CD4-positive, alpha-beta T cell (primary cell): ENCODE measurements at regions not wholly inside any gene's neighbourhood (a gene's known extent, or its start where the extent isn't known, plus 50 kb on each side); places are given as distances from the start of the nearest gene placed in this dataset.
A peak's percentile ranks its signal among the peaks of the same experiment; 100 is the strongest.

Experiments used
- ATAC-seq: fragments of 200-7000 bp; cut with Tn5 transposase; one replicate; pipeline ENCODE4 v1.10.0; 2022; ENCODE audit warnings: mild to moderate bottlenecking; ENCODE audit not compliant: poor library complexity
- CTCF ChIA-PET: fragments of 350-600 bp; sonication (Branson Sonifier 250); formaldehyde crosslinking; loops from one replicate; lab custom pipeline; 2021; ENCODE audit warnings: antibody characterized with exemption, inconsistent platforms; lab: Charles Lee
- POLR2A ChIA-PET: fragments of 350-600 bp; sonication (Branson Sonifier 250); formaldehyde crosslinking; loops from one replicate; lab custom pipeline; 2021; ENCODE audit warnings: antibody characterized with exemption, inconsistent platforms; lab: Charles Lee
- DNase-seq, 14 experiments: peaks; one replicate each; pipeline ENCODE4 v3.0.0-alpha.2; 2013 to 2020; ENCODE audit warnings: mixed read lengths in 2 of 14
- H3K27ac ChIP-seq, 2 donors: one replicate each; pipeline versions ENCODE4 v1.5.1 to v1.7.0; 2013; ENCODE audit warnings: low read length in 2 of 2, low read depth in 1 of 2, mild to moderate bottlenecking in 1 of 2
- H3K27me3 ChIP-seq, 2 experiments: 1 replicate in 1 of 2; 2 replicates in 1 of 2; pipeline versions ENCODE4 v1.6.1 to v1.7.0; 2013; ENCODE audit warnings: low read length in 2 of 2, control low read depth in 1 of 2, mild to moderate bottlenecking in 1 of 2, moderate library complexity in 1 of 2; ENCODE audit not compliant: insufficient read depth in 2 of 2, control insufficient read depth in 1 of 2
- H3K36me3 ChIP-seq: one replicate; pipeline ENCODE4 v1.6.1; 2013; ENCODE audit warnings: low read length, control low read depth; ENCODE audit not compliant: insufficient read depth
- H3K4me1 ChIP-seq: one replicate; pipeline ENCODE4 v1.6.1; 2013; ENCODE audit warnings: low read length, control low read depth; ENCODE audit not compliant: insufficient read depth
- H3K4me3 ChIP-seq: one replicate; pipeline ENCODE4 v1.5.1; 2013; ENCODE audit warnings: mild to moderate bottlenecking, low read length, moderate library complexity
- H3K9me3 ChIP-seq, 2 experiments: 1 replicate in 1 of 2; 2 replicates in 1 of 2; pipeline versions ENCODE4 v1.6.1 to v1.7.0; 2013; ENCODE audit warnings: low read length in 2 of 2, mild to moderate bottlenecking in 2 of 2, control low read depth in 1 of 2, moderate library complexity in 1 of 2; ENCODE audit not compliant: control insufficient read depth in 1 of 2, insufficient read depth in 1 of 2
- H3K27ac Mint-ChIP-seq: one replicate; pipeline ENCODE4 v1.8.0; 2020; ENCODE audit warnings: mixed read lengths
- H3K27me3 Mint-ChIP-seq: one replicate; pipeline ENCODE4 v1.8.0; 2021; ENCODE audit warnings: mixed read lengths
- H3K36me3 Mint-ChIP-seq: one replicate; pipeline ENCODE4 v1.8.0; 2021; ENCODE audit warnings: low read depth, mixed read lengths
- H3K4me1 Mint-ChIP-seq: one replicate; pipeline ENCODE4 v1.8.0; 2021; ENCODE audit warnings: low read depth, mixed read lengths
- H3K4me3 Mint-ChIP-seq: one replicate; pipeline ENCODE4 v1.8.0; 2020; ENCODE audit warnings: mild to moderate bottlenecking, mixed read lengths
- H3K9me3 Mint-ChIP-seq: one replicate; pipeline ENCODE4 v1.8.0; 2020; ENCODE audit warnings: mixed read lengths
- CTCF ChIP-seq: fragments of 200-600 bp; IDR thresholded peaks from one replicate; pipeline ENCODE4 v1.8.0; 2022; ENCODE audit warnings: antibody characterized with exemption, mild to moderate bottlenecking
- intact Hi-C, 2 experiments: fragments of 100-400 bp; cut with DNase I in 1 of 2; cut with micrococcal nuclease in 1 of 2; formaldehyde crosslinking; loops; one replicate each; pipeline versions ENCODE4 v1.15.1 to v1.9.0; 2023 to 2025; cut with DNase I, micrococcal nuclease

- Mint-ChIP-seq H3K9me3 (peaks cover 2% of the 10 kb centered on the region), H3K4me3 (no peak overlapping the region), H3K27me3 (peaks cover 4% of the 10 kb centered on the region), H3K27ac (no peak overlapping the region), H3K36me3 (no peaks in the 10 kb centered on the region), H3K4me1 (no peaks in the 10 kb centered on the region)
- intact Hi-C loops, result loop anchor here in 1 of 2 experiments (1.0 kb wide), 1 partner anchor 109 kb away; no protein-coding TSS in a partner anchor
- H3K4me1 ChIP-seq, result no peaks in the 10 kb centered on the region
- H3K36me3 ChIP-seq, result no peaks in the 10 kb centered on the region
- H3K27ac ChIP-seq, result no peak overlapping the region
- peak; percentile 84 for TF ChIP-seq CTCF
- POLR2A ChIA-PET, result no interaction called here
- peak in 5 of 14 experiments; percentile 5 to 71 (median 58) for DNase-seq
- peak; percentile 71 for ATAC-seq
- H3K4me3 ChIP-seq, result no peak overlapping the region
- CTCF ChIA-PET, result interaction anchor here (1.0 to 2.2 kb wide), 4 partner anchors 10 to 41 kb away, joined by 3 to 7 read pairs (median 4); no protein-coding TSS in a partner anchor
- H3K9me3 ChIP-seq, result peaks cover 8 to 11% of the 10 kb centered on the region in 2 experiments
- no peaks in the 10 kb centered on the region for H3K27me3 ChIP-seq
Measured at GRCh38 chr7:106166651-106167342, 54.7 kb upstream of the SYPL1 start.

- no peaks in the 10 kb centered on the region for H3K36me3 Mint-ChIP-seq
- TF ChIP-seq CTCF, result no peak
- peaks cover 10% of the 10 kb centered on the region for H3K27me3 Mint-ChIP-seq
- Histone ChIP-seq H3K4me1 (no peaks in the 10 kb centered on the region), H3K4me3 (no peak overlapping the region), H3K36me3 (no peaks in the 10 kb centered on the region), H3K9me3 (peaks cover 8 to 11% of the 10 kb centered on the region in 2 experiments), H3K27me3 (no peaks in the 10 kb centered on the region), H3K27ac (no peak overlapping the region)
- intact Hi-C loops, result no loop called here
- H3K9me3 Mint-ChIP-seq, result peaks cover 2% of the 10 kb centered on the region
- CTCF ChIA-PET, result interaction anchor here (0.7 to 1.1 kb wide), 3 partner anchors 11 to 54 kb away, joined by 3 to 6 read pairs (median 4); no protein-coding TSS in a partner anchor
- H3K27ac Mint-ChIP-seq, result no peak overlapping the region
- ATAC-seq (no peak), DNase-seq (no peak)
- no peak overlapping the region for H3K4me3 Mint-ChIP-seq
- POLR2A ChIA-PET, result no interaction called here
- H3K4me1 Mint-ChIP-seq, result no peaks in the 10 kb centered on the region
Measured at GRCh38 chr7:106165337-106165736, 53.2 kb upstream of the SYPL1 start.

GRCh38 chr7:106163257-106163656, 51.1 kb upstream of the SYPL1 start:
- ChIA-PET POLR2A (no interaction called here), CTCF (interaction anchor here (0.9 kb wide), 1 partner anchor 9 kb away, joined by 3 read pairs; no protein-coding TSS in a partner anchor)
- intact Hi-C loops, result no loop called here
- Mint-ChIP-seq H3K27ac (no peak overlapping the region), H3K9me3 (peaks cover 2% of the 10 kb centered on the region), H3K27me3 (peaks cover 26% of the 10 kb centered on the region), H3K4me1 (no peaks in the 10 kb centered on the region), H3K4me3 (no peak overlapping the region), H3K36me3 (no peaks in the 10 kb centered on the region)
- no peak for ATAC-seq
- H3K9me3 ChIP-seq, result peaks cover 8 to 11% of the 10 kb centered on the region in 2 experiments
- no peaks in the 10 kb centered on the region for H3K4me1 ChIP-seq
- H3K27ac ChIP-seq, result no peak overlapping the region
- no peaks in the 10 kb centered on the region for H3K27me3 ChIP-seq
- no peak overlapping the region for H3K4me3 ChIP-seq
- DNase-seq, result no peak
- no peaks in the 10 kb centered on the region for H3K36me3 ChIP-seq
- TF ChIP-seq CTCF, result no peak
